AG04449 (cell line): ENCODE measurements at regions not wholly inside any gene's neighbourhood (a gene's known extent, or its start where the extent isn't known, plus 50 kb on each side); places are given as distances from the start of the nearest gene placed in this dataset.

ENCODE experiments used
- CTCF ChIA-PET: fragments of 350-600 bp; formaldehyde crosslinking; extraction: SDS; loops from one replicate; lab custom pipeline; 2021; ENCODE audit warnings: antibody characterized with exemption; lab: Yijun Ruan, JAX
- POLR2A ChIA-PET: fragments of 400-600, 350-600 bp; formaldehyde crosslinking; extraction: SDS; loops from one replicate; lab custom pipeline; 2020; ENCODE audit warnings: antibody characterized with exemption, inconsistent platforms; lab: Yijun Ruan, JAX
- DNase-seq: peaks from one replicate; pipeline ENCODE4 v3.0.0-alpha.2; 2010; ENCODE audit warnings: low read depth, low spot score
- H3K4me3 ChIP-seq: 2 replicates; pipeline ENCODE4 v1.5.1; 2011; ENCODE audit warnings: low read depth, mild to moderate bottlenecking, control low read depth, low read length
- CTCF ChIP-seq: IDR thresholded peaks from one replicate; pipeline ENCODE4 v1.5.1; 2011; ENCODE audit warnings: mild to moderate bottlenecking, moderate library complexity, low read length, control low read depth, inconsistent platforms; ENCODE audit not compliant: insufficient read depth; ENCODE audit errors: missing control alignments

- ChIA-PET CTCF (no interaction called here), POLR2A (no interaction called here)
- no peak for TF ChIP-seq CTCF
- H3K4me3 ChIP-seq = no peak overlapping the region
- DNase-seq = no peak
Measured at GRCh38 chr22:47814474-47814873, 1052.0 kb downstream of the TBC1D22A start.

GRCh38 chr22:47813661-47814060, 1051.2 kb downstream of the TBC1D22A start:
- no peak overlapping the region for H3K4me3 ChIP-seq
- no peak for TF ChIP-seq CTCF
- ChIA-PET POLR2A (no interaction called here), CTCF (no interaction called here)
- no peak for DNase-seq

- POLR2A ChIA-PET = no interaction called here
- no peak for DNase-seq
- no peak overlapping the region for H3K4me3 ChIP-seq
- CTCF ChIA-PET = no interaction called here
- no peak for TF ChIP-seq CTCF
Measured at GRCh38 chr22:47811971-47812370, 1049.5 kb downstream of the TBC1D22A start.

GRCh38 chr22:47810505-47811500, 1048.4 kb downstream of the TBC1D22A start:
- TF ChIP-seq CTCF = no peak
- DNase-seq = no peak
- ChIA-PET POLR2A (no interaction called here), CTCF (no interaction called here)
- no peak overlapping the region for H3K4me3 ChIP-seq

GRCh38 chr22:47808886-47809620, 1046.6 kb downstream of the TBC1D22A start:
- no peak for TF ChIP-seq CTCF
- no peak for DNase-seq
- CTCF ChIA-PET = no interaction called here
- POLR2A ChIA-PET = no interaction called here
- H3K4me3 ChIP-seq = no peak overlapping the region

GRCh38 chr22:47808236-47808635, 1045.8 kb downstream of the TBC1D22A start:
- DNase-seq = no peak
- no peak for TF ChIP-seq CTCF
- H3K4me3 ChIP-seq = no peak overlapping the region
- POLR2A ChIA-PET = no interaction called here
- CTCF ChIA-PET = no interaction called here
